Suprapubic skin (tissue), 4 donors: ENCODE measurements at regions not wholly inside any gene's neighbourhood (a gene's known extent, or its start where the extent isn't known, plus 50 kb on each side); places are given as distances from the start of the nearest gene placed in this dataset.

Experiments used
- EP300 ChIP-seq: sonication (generic); formaldehyde crosslinking; IDR thresholded peaks from one replicate; pipeline ENCODE4 v1.6.1; 2017; ENCODE audit warnings: antibody characterized with exemption
- POLR2AphosphoS5 ChIP-seq, 3 donors: sonication (generic); formaldehyde crosslinking; IDR thresholded peaks; one replicate each; pipeline ENCODE4 v1.6.1; 2017; ENCODE audit warnings: antibody characterized with exemption in 3 of 3
- TF ChIP-seq, protein P1 (sequence below), 2 donors: fragments of 200-600 bp in 1 of 2; fragments of 450-650 bp in 1 of 2; sonication (generic) in 1 of 2; IDR thresholded peaks; one replicate each; pipeline ENCODE4 v1.5.1; 2016 to 2019; ENCODE audit warnings: antibody characterized with exemption in 2 of 2, mild to moderate bottlenecking in 1 of 2, moderate library complexity in 1 of 2

DNA sequence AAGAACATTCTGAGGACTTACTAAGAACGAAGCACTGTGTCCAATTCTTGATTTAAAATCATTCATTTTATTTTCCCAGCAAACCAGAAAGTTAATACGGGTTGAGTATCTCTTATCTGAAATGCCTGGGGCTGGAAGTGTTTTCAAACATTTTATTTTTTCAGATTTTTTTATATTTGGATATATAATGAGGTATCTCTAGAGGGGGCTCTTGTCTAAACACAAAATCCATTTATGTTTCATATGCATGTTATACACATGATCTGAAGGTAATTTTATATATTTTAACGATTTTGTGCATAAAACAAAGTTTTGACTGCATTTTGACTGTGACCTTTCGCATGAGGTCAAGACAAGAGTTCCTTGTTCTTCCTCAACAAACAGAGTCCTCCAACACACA, 320.9 kb downstream of the ASMT start:
- TF ChIP-seq POLR2AphosphoS5 (IDR thresholded peaks at IDR 0.05) = no peak
- TF ChIP-seq, protein P1, sequence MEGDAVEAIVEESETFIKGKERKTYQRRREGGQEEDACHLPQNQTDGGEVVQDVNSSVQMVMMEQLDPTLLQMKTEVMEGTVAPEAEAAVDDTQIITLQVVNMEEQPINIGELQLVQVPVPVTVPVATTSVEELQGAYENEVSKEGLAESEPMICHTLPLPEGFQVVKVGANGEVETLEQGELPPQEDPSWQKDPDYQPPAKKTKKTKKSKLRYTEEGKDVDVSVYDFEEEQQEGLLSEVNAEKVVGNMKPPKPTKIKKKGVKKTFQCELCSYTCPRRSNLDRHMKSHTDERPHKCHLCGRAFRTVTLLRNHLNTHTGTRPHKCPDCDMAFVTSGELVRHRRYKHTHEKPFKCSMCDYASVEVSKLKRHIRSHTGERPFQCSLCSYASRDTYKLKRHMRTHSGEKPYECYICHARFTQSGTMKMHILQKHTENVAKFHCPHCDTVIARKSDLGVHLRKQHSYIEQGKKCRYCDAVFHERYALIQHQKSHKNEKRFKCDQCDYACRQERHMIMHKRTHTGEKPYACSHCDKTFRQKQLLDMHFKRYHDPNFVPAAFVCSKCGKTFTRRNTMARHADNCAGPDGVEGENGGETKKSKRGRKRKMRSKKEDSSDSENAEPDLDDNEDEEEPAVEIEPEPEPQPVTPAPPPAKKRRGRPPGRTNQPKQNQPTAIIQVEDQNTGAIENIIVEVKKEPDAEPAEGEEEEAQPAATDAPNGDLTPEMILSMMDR (IDR thresholded peaks at IDR 0.05) = no peak
- no peak for TF ChIP-seq EP300
